GM12878 (cell line): ENCODE measurements at regions not wholly inside any gene's neighbourhood (a gene's known extent, or its start where the extent isn't known, plus 50 kb on each side); places are given as distances from the start of the nearest gene placed in this dataset.

ENCODE experiments used
- ATAC-seq: fragments of 200-7000 bp; cut with Tn5 transposase; 3 replicates; pipeline ENCODE4 v1.9.1; 2020; ENCODE audit warnings: mild to moderate bottlenecking, moderate library complexity
- BruUV-seq: library from RNA; stranded (reverse); fragments of 400-500 nt; replicated peaks from 2 replicates; lab custom pipeline; 2021; lab: Mats Ljungman, UMichigan
- CTCF ChIA-PET: fragments of 300-600 bp; sonication (Branson Sonifier 250); formaldehyde crosslinking; extraction: SDS; loops from one replicate; lab custom pipeline; 2021; ENCODE audit warnings: inconsistent platforms; lab: Yijun Ruan, JAX
- POLR2A ChIA-PET: fragments of 350-600 bp; formaldehyde crosslinking; extraction: SDS; loops from one replicate; lab custom pipeline; 2021; ENCODE audit warnings: inconsistent platforms; lab: Charles Lee
- RAD21 ChIA-PET: fragments of 300-600 bp; sonication (Branson Sonifier 250); formaldehyde crosslinking; loops from one replicate; lab custom pipeline; 2023; ENCODE audit warnings: antibody characterized with exemption; ENCODE audit not compliant: unreplicated experiment; lab: Charles Lee
- SMC1A ChIA-PET: fragments of 300-600 bp; sonication (Branson Sonifier 250); formaldehyde crosslinking; loops from one replicate; lab custom pipeline; 2023; ENCODE audit not compliant: unreplicated experiment, uncharacterized antibody; lab: Charles Lee
- DNase-seq: peaks from one replicate; pipeline ENCODE4 v3.0.0-alpha.2; 2011; ENCODE audit warnings: low read depth, low spot score
- FAIRE-seq: peaks from 3 replicates; lab custom pipeline; 2011; peaks lifted over from hg19 to GRCh38; lab: Jason Lieb, UNC
- H2AFZ ChIP-seq: 2 replicates; pipeline ENCODE4 v1.6.0; 2011; ENCODE audit warnings: low read depth, low read length, control low read depth; ENCODE audit not compliant: control insufficient read depth
- H3K27ac ChIP-seq: 2 replicates; pipeline ENCODE4 v1.5.1; 2011; ENCODE audit warnings: control low read depth; ENCODE audit not compliant: control insufficient read depth, insufficient read depth
- H3K27me3 ChIP-seq, 2 experiments: replicated peaks in 1 of 2; 2 replicates each; pipeline versions ENCODE4 v1.6.0 to v1.6.1; 2011; ENCODE audit warnings: low read length in 1 of 2; ENCODE audit not compliant: control insufficient read depth in 2 of 2, insufficient read depth in 2 of 2
- H3K36me3 ChIP-seq, 2 experiments: 2 replicates each; pipeline ENCODE4 v1.5.1; 2011; ENCODE audit warnings: low read length in 1 of 2; ENCODE audit not compliant: control insufficient read depth in 2 of 2, insufficient read depth in 2 of 2
- H3K4me1 ChIP-seq: 2 replicates; pipeline ENCODE4 v1.6.1; 2011; ENCODE audit warnings: mild to moderate bottlenecking, low read length, moderate library complexity, mixed read lengths; ENCODE audit not compliant: control insufficient read depth, insufficient read depth
- H3K4me2 ChIP-seq: 2 replicates; pipeline ENCODE4 v1.6.0; 2011; ENCODE audit warnings: control low read depth; ENCODE audit not compliant: control insufficient read depth, insufficient read depth
- H3K4me3 ChIP-seq: fragments of 200-600 bp; sonication (generic); 2 replicates; pipeline ENCODE4 v1.5.1; 2016
- H3K79me2 ChIP-seq: 2 replicates; pipeline ENCODE4 v1.6.0; 2011; ENCODE audit warnings: low read length; ENCODE audit not compliant: control insufficient read depth, insufficient read depth
- H3K9ac ChIP-seq: 2 replicates; pipeline ENCODE4 v1.8.0; 2011; ENCODE audit warnings: low read length, control low read depth, mixed read lengths; ENCODE audit not compliant: control insufficient read depth, insufficient read depth
- H3K9me3 ChIP-seq: replicated peaks from 3 replicates; pipeline ENCODE4 v1.5.1; 2011; ENCODE audit warnings: mild to moderate bottlenecking, low read length; ENCODE audit not compliant: control insufficient read depth, insufficient read depth
- H4K20me1 ChIP-seq: 2 replicates; pipeline ENCODE4 v1.6.0; 2011; ENCODE audit not compliant: control insufficient read depth, insufficient read depth
- CEBPZ ChIP-seq: fragments of 150-350 bp; IDR thresholded peaks from 2 replicates; pipeline ENCODE4 v1.6.1; 2016; ENCODE audit warnings: low read depth, low read length
- CHD2 ChIP-seq: IDR thresholded peaks from 2 replicates; pipeline ENCODE4 v1.6.1; 2011; ENCODE audit warnings: low read depth, low read length, improper control_type of control experiment, borderline replicate concordance
- CREM ChIP-seq: IDR thresholded peaks from 2 replicates; pipeline ENCODE4 v1.6.1; 2014; ENCODE audit warnings: antibody characterized with exemption, low read depth
- DPF2 ChIP-seq: fragments of 450-650 bp; IDR thresholded peaks from 2 replicates; pipeline ENCODE4 v1.6.1; 2017; ENCODE audit warnings: mild to moderate bottlenecking
- ESRRA ChIP-seq: IDR thresholded peaks from 2 replicates; pipeline ENCODE4 v1.6.1; 2012; ENCODE audit warnings: mild to moderate bottlenecking, low read length, improper control_type of control experiment
- ETV6 ChIP-seq, 2 experiments: fragments of 450-650 bp in 1 of 2; IDR thresholded peaks in 1 of 2; conservative IDR thresholded peaks in 1 of 2; 2 replicates each; pipeline ENCODE4 v1.6.1; 2014; ENCODE audit warnings: antibody characterized with exemption in 1 of 2, borderline replicate concordance in 1 of 2, low read depth in 1 of 2, mild to moderate bottlenecking in 1 of 2, moderate library complexity in 1 of 2
- HDAC2 ChIP-seq: fragments of 200-600 bp; sonication (generic); IDR thresholded peaks from 2 replicates; pipeline ENCODE4 v1.6.1; 2017
- IKZF2 ChIP-seq, 2 experiments: fragments of 450-650 bp; IDR thresholded peaks; 2 replicates each; pipeline ENCODE4 v1.6.1; 2017; ENCODE audit warnings: mild to moderate bottlenecking in 2 of 2, moderate library complexity in 2 of 2
- KLF5 ChIP-seq: fragments of 450-650 bp; IDR thresholded peaks from 2 replicates; pipeline ENCODE4 v1.6.1; 2014; ENCODE audit warnings: mild to moderate bottlenecking; ENCODE audit not compliant: partially characterized antibody
- POLR2A ChIP-seq: IDR thresholded peaks from 2 replicates; pipeline ENCODE4 v1.6.1; 2011; ENCODE audit warnings: low read depth, mild to moderate bottlenecking, low read length
- POLR2AphosphoS5 ChIP-seq: IDR thresholded peaks from 2 replicates; pipeline ENCODE4 v1.6.1; 2011; ENCODE audit warnings: mild to moderate bottlenecking, low read length, inconsistent platforms
- RBBP5 ChIP-seq: fragments of 200-600 bp; sonication (generic); conservative IDR thresholded peaks from 2 replicates; pipeline ENCODE4 v1.6.1; 2016
- RCOR1 ChIP-seq: conservative IDR thresholded peaks from 2 replicates; pipeline ENCODE4 v1.6.1; 2012; ENCODE audit warnings: low read depth, low read length, improper control_type of control experiment
- YBX1 ChIP-seq: fragments of 450-650 bp; IDR thresholded peaks from 2 replicates; pipeline ENCODE4 v1.6.1; 2016; ENCODE audit warnings: antibody characterized with exemption
- WGBS: methylation state at CpG from one replicate; pipeline ENCODE4 v1.1.6; 2016; ENCODE audit warnings: low lambda C conversion rate; ENCODE audit not compliant: insufficient replicate concordance, insufficient coverage; ENCODE audit errors: missing lambda C conversion rate; 5-methylcytosine and 5-hydroxymethylcytosine counted together
- in situ Hi-C: fragments of 300-500 bp; cut with MboI; formaldehyde crosslinking; loops from 9 replicates; pipeline ENCODE4 v1.14.3; 2018; ENCODE audit warnings: mixed read lengths
- intact Hi-C: fragments of 100-400 bp; cut with micrococcal nuclease; formaldehyde crosslinking; loops from one replicate; pipeline ENCODE4 v1.14.2; 2022; ENCODE audit not compliant: unreplicated experiment

- Histone ChIP-seq H3K27me3 (no peaks in the 10 kb centered on the region), H4K20me1 (no peaks in the 10 kb centered on the region), H3K36me3 (no peaks in the 10 kb centered on the region), H3K4me1 (no peaks in the 10 kb centered on the region), H3K79me2 (no peaks in the 10 kb centered on the region), H3K4me3 (no peak overlapping the region), H3K27ac (no peak overlapping the region), H2AFZ (no peak overlapping the region), H3K4me2 (no peak overlapping the region), H3K9me3 (no peaks in the 10 kb centered on the region), H3K9ac (no peak overlapping the region)
- RAD21 ChIA-PET, result interaction anchor here (0.5 to 1.7 kb wide), 2 partner anchors 432 to 1146 kb away, joined by 3 to 6 read pairs; no protein-coding TSS in a partner anchor
- in situ Hi-C loops, result loop anchor here (25.0 kb wide), 1 partner anchor 1195 kb away; no protein-coding TSS in a partner anchor
- WGBS, result 29% methylated on average over 7 of the region's 7 CpGs
- DNase-seq (no peak), ATAC-seq (no peak), FAIRE-seq (no peak)
- intact Hi-C loops, result loop anchor here (2.0 to 5.0 kb wide), 2 partner anchors 1145 to 1191 kb away; no protein-coding TSS in a partner anchor
- SMC1A ChIA-PET, result interaction anchor here (1.6 to 2.2 kb wide), 2 partner anchors 27 to 1145 kb away, joined by 3 to 7 read pairs; no protein-coding TSS in a partner anchor
- BruUV-seq, result no TSS peak
- CTCF ChIA-PET, result interaction anchor here (0.9 to 2.2 kb wide), 8 partner anchors 11 to 1246 kb away, joined by 3 to 27 read pairs (median 8); no protein-coding TSS in a partner anchor
- POLR2A ChIA-PET, result no interaction called here
- no peak for TF ChIP-seq YBX1
- no peak for TF ChIP-seq DPF2
- TF ChIP-seq KLF5, result no peak
- no peak for TF ChIP-seq CHD2
- TF ChIP-seq ESRRA, result no peak
- no peak for TF ChIP-seq POLR2AphosphoS5
These were observed 1151.6 kb upstream of the CDH6 start for GRCh38 chr5:30041831-30042385.

- Histone ChIP-seq H3K4me1 (no peaks in the 10 kb centered on the region), H3K4me3 (no peak overlapping the region), H3K4me2 (no peak overlapping the region), H3K27me3 (no peaks in the 10 kb centered on the region), H3K9me3 (no peaks in the 10 kb centered on the region), H3K36me3 (no peaks in the 10 kb centered on the region), H3K27ac (no peak overlapping the region), H2AFZ (no peak overlapping the region), H4K20me1 (no peaks in the 10 kb centered on the region), H3K79me2 (no peaks in the 10 kb centered on the region), H3K9ac (no peak overlapping the region)
- FAIRE-seq, result no peak
- DNase-seq, result no peak
- CTCF ChIA-PET, result interaction anchor here (0.7 to 2.2 kb wide), 13 partner anchors 9 to 1247 kb away, joined by 3 to 27 read pairs (median 5); no protein-coding TSS in a partner anchor
- SMC1A ChIA-PET, result interaction anchor here (1.1 to 2.4 kb wide), 4 partner anchors 28 to 1190 kb away, joined by 3 to 13 read pairs (median 5); no protein-coding TSS in a partner anchor
- no peak for ATAC-seq
- in situ Hi-C loops, result loop anchor here (25.0 kb wide), 1 partner anchor 1196 kb away; no protein-coding TSS in a partner anchor
- POLR2A ChIA-PET, result no interaction called here
- RAD21 ChIA-PET, result interaction anchor here (0.5 to 1.7 kb wide), 7 partner anchors 285 to 1229 kb away, joined by 3 to 15 read pairs (median 5); no protein-coding TSS in a partner anchor
- intact Hi-C loops, result loop anchor here (2.0 to 5.0 kb wide), 2 partner anchors 1146 to 1192 kb away; no protein-coding TSS in a partner anchor
- BruUV-seq, result no TSS peak
- 31% methylated on average over 3 of the region's 3 CpGs for WGBS
- TF ChIP-seq ETV6 (conservative IDR thresholded peaks at IDR 0.05 in 1 of 2, IDR thresholded peaks at IDR 0.05 in 1 of 2; ENCODE audit: borderline replicate concordance in 1 of 2, low read depth in 1 of 2) (no peak), RBBP5 (no peak), CHD2 (no peak), IKZF2 (IDR thresholded peaks at IDR 0.05) (no peak), HDAC2 (no peak), RCOR1 (no peak), CEBPZ (no peak), DPF2 (no peak), CREM (no peak), POLR2A (no peak)
These were observed 1152.2 kb upstream of the CDH6 start for GRCh38 chr5:30041291-30041690.
